Activated naive CD8-positive, alpha-beta T cell treated with anti-CD3 and anti-CD28 coated beads, Interleukin-2, amount 50 U/mL, for 16 hours (primary cell): ENCODE measurements at regions not wholly inside any gene's neighbourhood (a gene's known extent, or its start where the extent isn't known, plus 50 kb on each side); places are given as distances from the start of the nearest gene placed in this dataset.

ENCODE experiments used
- DNase-seq: peaks from one replicate; pipeline ENCODE4 v3.0.0-alpha.2; 2020; ENCODE audit warnings: low read depth, low spot score

GRCh38 chr2:59589881-59590280 lies 963.6 kb downstream of the BCL11A start:
- DNase-seq, result no peak

GRCh38 chr2:59588286-59588685 lies 965.2 kb downstream of the BCL11A start:
- DNase-seq, result no peak

GRCh38 chr2:59586176-59586575 lies 967.3 kb downstream of the BCL11A start:
- DNase-seq, result no peak

GRCh38 chr2:59585655-59586054 lies 967.8 kb downstream of the BCL11A start:
- no peak for DNase-seq

DNA sequence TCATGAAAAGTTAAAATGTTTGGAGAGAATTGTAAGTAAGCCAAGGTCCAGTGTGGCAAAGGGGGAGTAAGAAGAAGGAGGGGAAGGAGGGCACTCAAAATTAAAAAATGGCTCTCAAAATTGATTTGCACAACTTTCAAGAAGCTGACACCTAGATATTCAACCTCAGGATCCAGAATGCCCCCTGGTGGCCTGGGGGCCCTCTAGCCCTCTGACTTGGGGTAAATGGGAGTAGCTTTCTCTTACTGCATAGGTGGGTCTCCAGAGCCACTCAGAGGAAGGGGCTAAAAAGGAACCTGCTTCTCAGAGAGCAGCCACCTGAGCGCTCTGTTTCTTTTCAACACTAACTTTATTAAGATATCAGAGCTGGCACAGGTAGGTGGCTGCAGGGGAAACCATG lies 968.5 kb downstream of the BCL11A start:
- DNase-seq, result no peak

DNA sequence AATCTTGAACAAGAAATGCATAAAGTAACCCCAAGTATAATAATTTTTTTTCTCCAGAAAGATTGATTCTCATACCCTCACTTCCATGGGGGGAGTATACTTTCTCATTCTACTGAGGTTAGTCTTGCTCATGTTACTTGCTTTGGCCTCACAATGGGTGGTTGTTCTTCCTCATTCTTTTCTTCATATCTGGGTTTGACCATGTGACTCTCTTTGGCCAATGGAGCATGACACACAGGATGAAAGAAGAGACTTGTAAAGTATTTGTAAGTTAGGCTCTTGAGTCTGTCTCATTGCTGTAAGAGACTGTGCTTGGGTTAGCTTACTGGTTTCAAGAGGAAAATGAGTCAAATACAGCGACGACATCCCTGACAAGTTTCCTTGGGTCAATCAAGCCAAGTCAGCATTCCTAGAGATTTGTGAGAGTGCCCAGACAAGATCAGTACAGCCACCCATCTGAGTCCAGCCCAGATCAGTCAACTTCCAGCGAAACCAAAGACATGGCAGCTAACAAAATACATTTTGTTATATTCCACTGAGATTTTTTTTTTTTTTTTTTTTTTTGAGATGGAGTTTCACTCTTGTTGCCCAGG lies 970.2 kb downstream of the BCL11A start:
- DNase-seq, result no peak

DNA sequence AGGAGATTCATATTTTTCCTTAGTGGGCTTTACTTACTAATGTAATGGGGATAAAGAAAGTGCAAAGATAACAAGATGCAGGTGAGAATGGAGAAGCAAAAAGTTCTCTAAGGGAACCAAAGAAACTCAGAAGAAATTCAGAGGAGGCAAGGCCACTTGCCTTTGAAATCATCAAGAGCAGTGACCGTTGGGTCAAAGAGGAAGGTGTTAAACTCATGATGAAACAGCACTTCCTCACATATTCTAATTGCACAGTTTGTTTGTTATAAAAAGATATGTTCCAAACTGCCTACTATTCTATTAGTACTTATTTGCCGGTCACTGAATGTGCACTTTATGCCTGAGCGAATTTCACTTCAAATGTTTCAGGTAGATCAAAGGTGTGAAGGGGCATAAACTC lies 975.1 kb downstream of the BCL11A start:
- DNase-seq, result no peak

DNA sequence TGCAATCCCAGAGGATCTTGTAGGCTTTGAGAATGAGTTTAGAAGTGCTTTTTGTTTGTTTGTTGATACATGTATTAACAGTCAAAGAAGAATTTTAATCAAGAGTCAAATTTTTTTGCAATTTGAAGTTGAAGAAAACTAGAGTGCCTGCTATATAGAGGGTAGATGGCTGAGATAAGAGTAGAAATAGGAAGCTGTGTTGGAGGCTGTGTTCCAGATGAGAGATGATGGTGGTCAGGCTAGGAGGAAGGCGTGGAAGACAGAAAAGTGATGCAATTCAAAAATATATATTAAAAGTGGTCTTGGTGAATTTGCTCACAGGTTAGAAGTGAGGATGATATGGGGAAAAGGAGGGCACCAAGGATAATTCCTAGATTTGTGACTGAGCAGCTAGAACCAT lies 978.3 kb downstream of the BCL11A start:
- no peak for DNase-seq

DNA sequence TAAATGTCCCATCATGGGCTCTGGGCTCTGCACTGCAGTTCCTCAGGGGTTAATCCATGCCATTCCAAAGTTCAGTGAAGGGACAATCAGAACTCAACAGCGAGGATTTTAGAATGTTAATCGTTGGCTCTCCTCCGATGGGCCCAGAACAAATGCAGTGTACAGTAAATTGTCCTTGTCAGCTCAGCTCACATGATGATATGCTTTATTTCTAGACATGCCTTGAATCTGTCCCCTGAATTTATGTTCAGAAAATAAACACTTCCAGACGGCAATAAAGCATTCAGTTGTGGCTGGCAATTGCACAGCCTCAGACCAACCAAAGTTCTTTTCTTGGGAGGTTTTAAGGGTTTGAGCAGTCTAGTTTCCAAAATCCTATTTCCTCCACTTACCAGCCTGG lies 981.2 kb downstream of the BCL11A start:
- DNase-seq, result no peak

GRCh38 chr2:59570818-59571217 lies 982.6 kb downstream of the BCL11A start:
- no peak for DNase-seq

DNA sequence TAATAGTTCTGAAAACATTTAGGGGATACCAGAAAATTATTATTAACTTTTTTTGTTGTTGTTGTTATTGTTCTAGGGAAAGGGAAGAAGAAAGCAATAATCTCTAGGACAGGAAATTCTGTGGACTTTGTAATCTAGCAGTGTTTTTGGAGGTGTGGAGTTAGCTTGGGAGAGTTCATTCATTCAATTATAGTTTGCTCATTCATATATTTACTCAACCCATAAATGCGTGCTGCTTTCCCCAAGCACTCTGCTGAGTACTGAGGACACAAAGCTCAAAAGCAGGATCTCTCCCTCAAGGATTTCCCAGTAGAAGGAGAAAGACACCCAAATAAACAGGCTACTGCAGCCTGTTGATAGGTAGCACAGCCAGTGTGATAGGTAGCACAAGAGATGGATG lies 984.3 kb downstream of the BCL11A start:
- no peak for DNase-seq

- DNase-seq, result no peak
Measured at GRCh38 chr2:59568461-59568860, 985.0 kb downstream of the BCL11A start.

DNA sequence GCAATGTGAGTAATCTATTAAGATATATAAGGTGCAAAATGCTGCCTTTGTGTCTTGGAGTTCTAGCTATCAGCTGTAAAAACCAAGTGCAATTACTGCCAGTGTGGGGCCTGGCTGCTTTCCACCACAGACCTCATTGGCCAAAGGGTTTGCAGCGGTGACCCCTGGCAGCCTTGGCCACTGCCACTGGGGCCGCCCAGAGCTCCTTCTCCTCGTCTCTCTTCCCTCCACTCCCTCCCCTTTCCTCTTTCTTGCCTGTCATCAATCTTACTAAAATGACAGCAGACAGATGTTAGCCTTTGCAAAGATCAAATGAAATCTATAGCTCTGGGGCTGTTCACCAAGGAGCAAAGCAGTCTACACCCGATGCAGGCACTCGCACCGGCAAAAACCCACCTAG lies 986.3 kb downstream of the BCL11A start:
- no peak for DNase-seq

- DNase-seq, result no peak
Measured at GRCh38 chr2:59566739-59567138, 986.7 kb downstream of the BCL11A start.

GRCh38 chr2:59561281-59561680 lies 992.2 kb downstream of the BCL11A start:
- no peak for DNase-seq

DNA sequence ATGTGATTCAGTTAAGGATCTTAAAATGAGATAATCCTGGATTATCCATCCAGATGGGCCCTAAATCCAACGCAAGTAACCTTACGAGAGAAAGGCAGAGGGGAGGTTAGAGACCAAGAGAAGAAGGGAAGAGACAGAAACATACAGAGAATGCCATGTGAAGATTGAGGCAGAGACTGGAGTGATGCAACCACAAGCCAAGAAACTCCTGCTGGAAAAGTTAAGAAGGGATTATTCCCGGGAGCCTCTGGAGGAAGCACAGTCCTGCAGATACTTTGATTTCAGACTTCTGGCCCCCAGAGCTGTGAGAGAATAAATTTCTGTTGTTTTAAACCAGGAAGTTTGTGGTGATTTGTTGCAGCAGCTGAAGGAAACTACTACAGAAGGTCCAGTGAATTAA lies 992.7 kb downstream of the BCL11A start:
- DNase-seq, result no peak

GRCh38 chr2:59540864-59541263 lies 1012.6 kb downstream of the BCL11A start:
- no peak for DNase-seq

- no peak for DNase-seq
Measured at GRCh38 chr2:59538398-59538911, 1015.0 kb downstream of the BCL11A start.

- DNase-seq, result no peak
Measured at GRCh38 chr2:59532808-59533207, 1020.6 kb downstream of the BCL11A start.

- no peak for DNase-seq
Measured at GRCh38 chr2:59530258-59530657, 1023.2 kb downstream of the BCL11A start.

DNA sequence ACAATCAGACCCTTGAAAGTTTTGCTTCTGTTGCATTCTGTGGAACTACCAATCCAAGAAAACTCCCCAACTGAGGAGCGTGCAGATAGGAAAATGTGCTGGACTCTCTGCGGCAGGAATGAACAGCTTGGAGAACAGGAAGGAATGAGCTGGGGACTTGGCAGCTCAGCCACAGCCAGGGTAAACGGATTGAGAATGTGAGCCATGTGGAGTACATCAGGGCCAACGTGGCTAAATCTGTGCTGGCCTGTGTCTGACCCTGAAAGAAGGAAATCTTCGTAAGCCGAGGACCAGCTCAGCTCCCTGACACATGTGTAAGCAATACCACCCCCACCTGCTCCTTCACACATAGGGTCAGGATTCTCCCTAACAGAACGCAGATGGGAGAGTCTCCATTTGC lies 1023.7 kb downstream of the BCL11A start:
- no peak for DNase-seq

- no peak for DNase-seq
Measured at GRCh38 chr2:59528525-59528924, 1024.9 kb downstream of the BCL11A start.

DNA sequence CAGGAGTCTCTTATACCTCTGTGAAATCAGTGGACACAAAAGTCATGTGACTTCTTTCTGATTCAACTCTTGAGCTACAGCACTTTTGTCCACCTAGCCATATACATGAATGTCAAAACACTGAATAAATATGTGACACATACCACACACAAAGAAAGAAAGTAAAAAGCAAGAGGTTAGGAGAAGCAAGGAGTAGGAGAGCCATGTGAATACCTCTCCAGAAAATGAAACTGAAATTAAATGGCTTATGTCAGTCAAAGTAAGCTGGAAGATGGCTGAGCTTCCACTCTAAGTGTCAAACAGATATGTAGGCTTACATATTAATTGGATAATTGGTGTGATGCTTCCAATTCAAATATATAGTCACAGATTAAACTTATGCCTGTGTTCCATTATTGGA lies 1050.5 kb downstream of the BCL11A start:
- no peak for DNase-seq

DNA sequence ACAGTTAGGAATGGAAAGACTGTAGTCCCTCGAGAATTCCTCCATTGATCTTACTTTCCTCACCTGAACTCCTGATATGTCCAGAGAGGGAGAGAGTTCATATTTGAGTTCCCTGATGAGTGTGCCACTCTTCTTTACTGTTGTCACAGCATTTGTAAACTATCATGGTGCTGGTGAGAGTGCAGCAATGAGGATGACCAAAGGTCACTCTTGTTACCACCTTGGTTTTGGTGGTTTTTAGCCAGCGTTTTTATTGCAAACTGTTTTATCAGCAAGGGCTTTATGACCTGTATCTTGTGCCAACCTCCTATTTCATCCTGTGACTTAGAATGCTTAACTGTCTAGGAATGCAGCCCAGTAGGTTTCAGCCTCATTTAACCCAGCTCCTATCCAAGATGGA lies 1062.5 kb downstream of the BCL11A start:
- DNase-seq, result no peak
